IPS DF 4.7 (cell line): ENCODE measurements at regions not wholly inside any gene's neighbourhood (a gene's known extent, or its start where the extent isn't known, plus 50 kb on each side); places are given as distances from the start of the nearest gene placed in this dataset.
"Not testable (repeated sequence)": the region's sequence is repeated elsewhere in the genome, so short reads cannot be mapped to it uniquely, and the experiment has no call there.

Experiments used
- DNase-seq: peaks from one replicate; pipeline ENCODE4 v3.0.0-alpha.2; 2013; ENCODE audit warnings: low spot score; ENCODE audit errors: extremely low read depth

- no peak for DNase-seq
Measured at GRCh38 chr15:35282965-35283496, 197.9 kb upstream of the NANOGP8 start.

GRCh38 chr15:35281515-35281914 lies 196.4 kb upstream of the NANOGP8 start:
- DNase-seq = no peak

GRCh38 chr15:35279811-35280210 lies 194.7 kb upstream of the NANOGP8 start:
- DNase-seq = no peak

GRCh38 chr15:35271371-35272043 lies 186.4 kb upstream of the NANOGP8 start:
- DNase-seq = no peak

GRCh38 chr15:35260941-35261340 lies 175.8 kb upstream of the NANOGP8 start:
- DNase-seq = no peak

GRCh38 chr15:35260274-35260673 lies 175.2 kb upstream of the NANOGP8 start:
- DNase-seq = not testable (repeated sequence)

- no peak for DNase-seq
Measured at GRCh38 chr15:35256551-35256950, 171.5 kb upstream of the NANOGP8 start.

GRCh38 chr15:35256141-35256540 lies 171.0 kb upstream of the NANOGP8 start:
- DNase-seq = no peak

GRCh38 chr15:35254908-35255307 lies 169.8 kb upstream of the NANOGP8 start:
- not testable (repeated sequence) for DNase-seq

- no peak for DNase-seq
Measured at GRCh38 chr15:35254062-35254461, 169.0 kb upstream of the NANOGP8 start.

GRCh38 chr15:35252351-35252865 lies 167.3 kb upstream of the NANOGP8 start:
- no peak for DNase-seq

GRCh38 chr15:35247150-35247549 lies 162.1 kb upstream of the NANOGP8 start:
- no peak for DNase-seq

GRCh38 chr15:35246451-35246850 lies 161.4 kb upstream of the NANOGP8 start:
- DNase-seq = no peak

- DNase-seq = not testable (repeated sequence)
Measured at GRCh38 chr15:35245681-35246080, 160.6 kb upstream of the NANOGP8 start.

GRCh38 chr15:35244227-35244626 lies 159.1 kb upstream of the NANOGP8 start:
- DNase-seq = no peak

- no peak for DNase-seq
Measured at GRCh38 chr15:35243758-35244157, 158.7 kb upstream of the NANOGP8 start.

GRCh38 chr15:35239693-35240092 lies 154.6 kb upstream of the NANOGP8 start:
- DNase-seq = not testable (repeated sequence)

- DNase-seq = not testable (repeated sequence)
Measured at GRCh38 chr15:35238448-35238847, 153.4 kb upstream of the NANOGP8 start.

GRCh38 chr15:35229085-35229484 lies 144.0 kb upstream of the NANOGP8 start:
- DNase-seq = no peak

GRCh38 chr15:35218215-35218614 lies 133.1 kb upstream of the NANOGP8 start:
- no peak for DNase-seq

- no peak for DNase-seq
Measured at GRCh38 chr15:35215093-35215492, 130.0 kb upstream of the NANOGP8 start.

GRCh38 chr15:35211240-35211902 lies 126.3 kb upstream of the NANOGP8 start:
- no peak for DNase-seq

GRCh38 chr15:35210370-35210769 lies 125.3 kb upstream of the NANOGP8 start:
- DNase-seq = no peak
